UCSD-AML1 (cell line): ENCODE measurements at regions not wholly inside any gene's neighbourhood (a gene's known extent, or its start where the extent isn't known, plus 50 kb on each side); places are given as distances from the start of the nearest gene placed in this dataset.

Experiments used
- DNase-seq: peaks from one replicate; lab custom pipeline; 2025; ENCODE audit not compliant: unreplicated experiment; lab: John Stamatoyannopoulos, UW

- DNase-seq, result no peak
Observed at GRCh38 chr5:114018186-114018585, 343.7 kb upstream of the KCNN2 start.

GRCh38 chr5:114038756-114039155 lies 323.1 kb upstream of the KCNN2 start:
- DNase-seq, result no peak

GRCh38 chr5:114050087-114050486 lies 311.8 kb upstream of the KCNN2 start:
- no peak for DNase-seq

GRCh38 chr5:114053372-114053771 lies 308.5 kb upstream of the KCNN2 start:
- no peak for DNase-seq

GRCh38 chr5:114054594-114054993 lies 307.3 kb upstream of the KCNN2 start:
- no peak for DNase-seq

- DNase-seq, result no peak
Observed at GRCh38 chr5:114055318-114056184, 306.3 kb upstream of the KCNN2 start.

- DNase-seq, result no peak
Observed at GRCh38 chr5:114056185-114056538, 305.7 kb upstream of the KCNN2 start.

- DNase-seq, result no peak
Observed at GRCh38 chr5:114060866-114061265, 301.0 kb upstream of the KCNN2 start.

- DNase-seq, result no peak
Observed at GRCh38 chr5:114062932-114063867, 298.7 kb upstream of the KCNN2 start.

- no peak for DNase-seq
Observed at GRCh38 chr5:114065912-114066311, 296.0 kb upstream of the KCNN2 start.

GRCh38 chr5:114070093-114070722 lies 291.7 kb upstream of the KCNN2 start:
- DNase-seq, result no peak

GRCh38 chr5:114089259-114089658 lies 272.6 kb upstream of the KCNN2 start:
- no peak for DNase-seq

- no peak for DNase-seq
Observed at GRCh38 chr5:114097570-114097969, 264.3 kb upstream of the KCNN2 start.

- no peak for DNase-seq
Observed at GRCh38 chr5:114099161-114099560, 262.7 kb upstream of the KCNN2 start.

- no peak for DNase-seq
Observed at GRCh38 chr5:114101153-114101552, 260.7 kb upstream of the KCNN2 start.

- DNase-seq, result no peak
Observed at GRCh38 chr5:114113604-114114003, 248.3 kb upstream of the KCNN2 start.

- DNase-seq, result no peak
Observed at GRCh38 chr5:114116981-114117380, 244.9 kb upstream of the KCNN2 start.

- no peak for DNase-seq
Observed at GRCh38 chr5:114118511-114118910, 243.4 kb upstream of the KCNN2 start.

GRCh38 chr5:114120166-114120565 lies 241.7 kb upstream of the KCNN2 start:
- no peak for DNase-seq

- no peak for DNase-seq
Observed at GRCh38 chr5:114122852-114123251, 239.0 kb upstream of the KCNN2 start.

- no peak for DNase-seq
Observed at GRCh38 chr5:114123654-114124053, 238.2 kb upstream of the KCNN2 start.

GRCh38 chr5:114146398-114146797 lies 215.5 kb upstream of the KCNN2 start:
- DNase-seq, result no peak
